Colonic mucosa (tissue), 4 donors: ENCODE measurements at regions not wholly inside any gene's neighbourhood (a gene's known extent, or its start where the extent isn't known, plus 50 kb on each side); places are given as distances from the start of the nearest gene placed in this dataset.
A peak's percentile ranks its signal among the peaks of the same experiment; 100 is the strongest.

Source experiments
- DNase-seq: peaks from one replicate; pipeline ENCODE4 v3.0.0-alpha.2; 2020
- H3K27ac ChIP-seq: fragments of 200-600 bp; one replicate; pipeline ENCODE4 v1.8.0; 2021
- H3K27me3 ChIP-seq: fragments of 200-600 bp; one replicate; pipeline ENCODE4 v1.8.0; 2021
- H3K36me3 ChIP-seq: fragments of 200-600 bp; one replicate; pipeline ENCODE4 v1.8.0; 2021
- H3K4me1 ChIP-seq: fragments of 200-600 bp; one replicate; pipeline ENCODE4 v1.8.0; 2021; ENCODE audit warnings: mild to moderate bottlenecking
- H3K4me3 ChIP-seq: fragments of 200-600 bp; one replicate; pipeline ENCODE4 v1.8.0; 2021
- H3K9ac ChIP-seq, 2 donors: one replicate each; pipeline ENCODE4 v1.7.0; 2013; ENCODE audit warnings: control low read depth in 2 of 2, low read depth in 2 of 2, low read length in 2 of 2
- H3K9me3 ChIP-seq: fragments of 200-600 bp; one replicate; pipeline ENCODE4 v1.8.0; 2021
- CTCF ChIP-seq: fragments of 200-600 bp; IDR thresholded peaks from one replicate; pipeline ENCODE4 v1.8.0; 2022; ENCODE audit warnings: antibody characterized with exemption, mild to moderate bottlenecking
- intact Hi-C: fragments of 100-400 bp; cut with DNase I; formaldehyde crosslinking; loops from one replicate; pipeline ENCODE4 v1.14.1; 2022
- donor health status: healthy.
- donor health status: DM: no; HTN: no; CAD: no.
- donor health status: DM: no; HTN: no; CAD: no.

- H3K27me3 ChIP-seq: no peaks in the 10 kb centered on the region
- H3K4me3 ChIP-seq: no peak overlapping the region
- no peaks in the 10 kb centered on the region for H3K4me1 ChIP-seq
- no peaks in the 10 kb centered on the region for H3K9me3 ChIP-seq
- H3K9ac ChIP-seq: no peak overlapping the region
- H3K27ac ChIP-seq: peak overlapping the region; percentile 58
- no peak for DNase-seq
- TF ChIP-seq CTCF: peak; percentile 82
- intact Hi-C loops: loop anchor here (5.0 kb wide), 1 partner anchor 195 kb away; the partner anchor contains the start of gene MYO10
- no peaks in the 10 kb centered on the region for H3K36me3 ChIP-seq
Measured at GRCh38 chr5:17132444-17133083, 84.9 kb upstream of the BASP1 start.

- Histone ChIP-seq H3K27me3 (no peaks in the 10 kb centered on the region), H3K9ac (no peak overlapping the region), H3K36me3 (no peaks in the 10 kb centered on the region), H3K4me1 (no peaks in the 10 kb centered on the region), H3K27ac (no peak overlapping the region), H3K4me3 (no peak overlapping the region), H3K9me3 (no peaks in the 10 kb centered on the region)
- TF ChIP-seq CTCF: no peak
- DNase-seq: no peak
- intact Hi-C loops: no loop called here
Measured at GRCh38 chr5:17135050-17135449, 82.4 kb upstream of the BASP1 start.

- TF ChIP-seq CTCF: no peak
- no peak overlapping the region for H3K27ac ChIP-seq
- intact Hi-C loops: no loop called here
- no peak overlapping the region for H3K9ac ChIP-seq
- H3K4me1 ChIP-seq: no peaks in the 10 kb centered on the region
- H3K27me3 ChIP-seq: no peaks in the 10 kb centered on the region
- no peaks in the 10 kb centered on the region for H3K9me3 ChIP-seq
- DNase-seq: peak; percentile 58
- no peak overlapping the region for H3K4me3 ChIP-seq
- no peaks in the 10 kb centered on the region for H3K36me3 ChIP-seq
Measured at GRCh38 chr5:17143335-17143734, 74.1 kb upstream of the BASP1 start.

- intact Hi-C loops: no loop called here
- no peaks in the 10 kb centered on the region for H3K4me1 ChIP-seq
- no peak overlapping the region for H3K4me3 ChIP-seq
- DNase-seq: no peak
- H3K27ac ChIP-seq: no peak overlapping the region
- no peak overlapping the region for H3K9ac ChIP-seq
- H3K9me3 ChIP-seq: no peaks in the 10 kb centered on the region
- no peak for TF ChIP-seq CTCF
- H3K27me3 ChIP-seq: no peaks in the 10 kb centered on the region
- H3K36me3 ChIP-seq: no peaks in the 10 kb centered on the region
Measured at GRCh38 chr5:17146280-17146841, 71.1 kb upstream of the BASP1 start.

- Histone ChIP-seq H3K9me3 (no peaks in the 10 kb centered on the region), H3K4me3 (no peak overlapping the region), H3K27me3 (no peaks in the 10 kb centered on the region), H3K9ac (no peak overlapping the region), H3K27ac (no peak overlapping the region), H3K4me1 (no peaks in the 10 kb centered on the region), H3K36me3 (no peaks in the 10 kb centered on the region)
- intact Hi-C loops: no loop called here
- no peak for TF ChIP-seq CTCF
- no peak for DNase-seq
Measured at GRCh38 chr5:17147170-17147569, 70.3 kb upstream of the BASP1 start.
